ENCODE measurements at regions not wholly inside any gene's neighbourhood (a gene's known extent, or its start where the extent isn't known, plus 50 kb on each side); places are given as distances from the start of the nearest gene placed in this dataset.

GRCh38 chr22:47773635-47774034 is 1011.2 kb downstream of the TBC1D22A start:
- Mint-ChIP-seq H3K27ac (no peak overlapping the region), H3K27me3 (peaks cover 1% of the 10 kb centered on the region), H3K9me3 (peaks cover 5% of the 10 kb centered on the region), H3K4me3 (no peak overlapping the region), H3K4me1 (no peaks in the 10 kb centered on the region), H3K36me3 (no peaks in the 10 kb centered on the region)
- DNase-seq (ENCODE audit: low spot score in 2 of 2) = no peak
- no peak for ATAC-seq (ENCODE audit: low read depth)

DNA sequence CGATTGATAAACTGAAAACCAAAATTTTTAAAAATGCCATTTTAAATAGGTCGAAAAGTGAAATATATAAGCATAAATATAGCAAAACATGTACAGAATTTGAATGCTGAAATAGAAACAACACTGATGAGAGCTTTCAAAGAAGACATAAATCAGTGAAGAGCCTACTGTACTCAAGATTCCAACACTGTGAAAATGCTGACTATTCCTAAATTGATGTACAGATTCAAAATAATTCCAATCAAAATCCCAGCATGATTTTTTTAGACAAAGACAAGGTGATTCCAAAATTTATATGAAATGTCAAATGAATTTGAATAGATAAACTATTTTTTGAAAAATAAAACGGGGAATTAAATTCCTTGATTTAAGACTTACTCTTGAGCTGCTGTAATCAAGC is 1010.4 kb downstream of the TBC1D22A start:
- no peaks in the 10 kb centered on the region for H3K36me3 Mint-ChIP-seq
- ATAC-seq (ENCODE audit: low read depth) (no peak), DNase-seq (ENCODE audit: low spot score in 2 of 2) (no peak)
- peaks cover 5% of the 10 kb centered on the region for H3K9me3 Mint-ChIP-seq
- H3K4me1 Mint-ChIP-seq = no peaks in the 10 kb centered on the region
- H3K4me3 Mint-ChIP-seq = no peak overlapping the region
- peaks cover 1% of the 10 kb centered on the region for H3K27me3 Mint-ChIP-seq
- H3K27ac Mint-ChIP-seq = no peak overlapping the region

GRCh38 chr22:47769652-47770051 is 1007.2 kb downstream of the TBC1D22A start:
- H3K27me3 Mint-ChIP-seq = peaks cover 13% of the 10 kb centered on the region
- DNase-seq (ENCODE audit: low spot score in 2 of 2) (no peak), ATAC-seq (ENCODE audit: low read depth) (no peak)
- H3K4me3 Mint-ChIP-seq = no peak overlapping the region
- peaks cover 5% of the 10 kb centered on the region for H3K9me3 Mint-ChIP-seq
- no peaks in the 10 kb centered on the region for H3K4me1 Mint-ChIP-seq
- H3K27ac Mint-ChIP-seq = no peak overlapping the region
- H3K36me3 Mint-ChIP-seq = no peaks in the 10 kb centered on the region

- H3K27me3 Mint-ChIP-seq = peaks cover 17% of the 10 kb centered on the region
- H3K4me1 Mint-ChIP-seq = no peaks in the 10 kb centered on the region
- H3K36me3 Mint-ChIP-seq = no peaks in the 10 kb centered on the region
- DNase-seq (ENCODE audit: low spot score in 2 of 2) (no peak), ATAC-seq (ENCODE audit: low read depth) (no peak)
- no peak overlapping the region for H3K27ac Mint-ChIP-seq
- H3K9me3 Mint-ChIP-seq = peaks cover 3% of the 10 kb centered on the region
- H3K4me3 Mint-ChIP-seq = no peak overlapping the region
Observed at GRCh38 chr22:47768027-47768426, 1005.6 kb downstream of the TBC1D22A start.

DNA sequence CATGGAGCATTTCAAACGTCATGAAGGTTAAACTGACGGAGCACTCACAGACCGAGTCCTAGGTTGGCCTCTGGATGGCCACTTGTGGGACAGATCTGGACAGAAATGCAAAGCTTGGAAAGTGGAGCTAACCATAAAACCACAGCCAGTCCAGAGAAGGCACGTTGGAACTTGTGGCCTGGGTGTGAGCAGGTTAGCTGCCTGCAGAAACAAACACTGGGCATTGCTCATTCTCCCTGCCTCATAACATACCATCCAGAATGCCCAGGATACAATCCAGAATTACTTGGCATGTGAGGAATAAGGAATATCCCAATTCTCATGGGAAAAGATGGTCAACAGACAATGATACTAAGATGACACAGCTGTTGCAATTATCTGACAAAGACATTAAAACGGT is 1005.0 kb downstream of the TBC1D22A start:
- DNase-seq (ENCODE audit: low spot score in 2 of 2) = no peak
- Mint-ChIP-seq H3K9me3 (peaks cover 5% of the 10 kb centered on the region), H3K27ac (no peak overlapping the region), H3K27me3 (peaks cover 19% of the 10 kb centered on the region), H3K4me1 (no peaks in the 10 kb centered on the region), H3K4me3 (no peak overlapping the region), H3K36me3 (no peaks in the 10 kb centered on the region)
- no peak for ATAC-seq (ENCODE audit: low read depth)

- peaks cover 20% of the 10 kb centered on the region for H3K27me3 Mint-ChIP-seq
- no peak for DNase-seq (ENCODE audit: low spot score in 2 of 2)
- H3K27ac Mint-ChIP-seq = no peak overlapping the region
- ATAC-seq (ENCODE audit: low read depth) = no peak
- H3K4me3 Mint-ChIP-seq = no peak overlapping the region
- H3K4me1 Mint-ChIP-seq = no peaks in the 10 kb centered on the region
- H3K9me3 Mint-ChIP-seq = peaks cover 6% of the 10 kb centered on the region
- H3K36me3 Mint-ChIP-seq = no peaks in the 10 kb centered on the region
Observed at GRCh38 chr22:47765757-47766156, 1003.3 kb downstream of the TBC1D22A start.

DNA sequence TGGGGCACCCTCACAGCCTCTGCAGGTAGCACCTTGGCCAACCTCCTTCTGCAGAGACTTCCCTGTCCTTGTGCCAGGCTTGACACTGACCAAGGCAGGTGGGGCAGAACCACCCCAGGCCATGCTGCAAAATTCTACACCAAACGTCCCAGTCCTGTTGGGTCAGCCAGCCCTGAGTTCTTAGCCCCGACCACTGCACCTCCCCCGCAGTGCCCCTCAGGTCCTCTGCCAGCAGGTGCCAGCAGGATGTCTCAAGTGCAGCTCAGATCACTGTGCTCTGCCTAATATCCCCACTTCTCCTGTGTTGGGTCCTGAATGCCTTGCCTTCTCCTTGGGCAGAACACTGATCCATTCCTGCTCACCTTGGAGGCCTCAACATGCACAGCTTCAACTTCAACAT is 999.7 kb downstream of the TBC1D22A start:
- H3K4me3 Mint-ChIP-seq = no peak overlapping the region
- ATAC-seq (ENCODE audit: low read depth) (no peak), DNase-seq (ENCODE audit: low spot score in 2 of 2) (no peak)
- H3K4me1 Mint-ChIP-seq = no peaks in the 10 kb centered on the region
- H3K36me3 Mint-ChIP-seq = no peaks in the 10 kb centered on the region
- H3K9me3 Mint-ChIP-seq = peaks cover 5% of the 10 kb centered on the region
- H3K27ac Mint-ChIP-seq = no peak overlapping the region
- peaks cover 22% of the 10 kb centered on the region for H3K27me3 Mint-ChIP-seq

- Mint-ChIP-seq H3K27ac (no peak overlapping the region), H3K4me1 (no peaks in the 10 kb centered on the region), H3K9me3 (peaks cover 5% of the 10 kb centered on the region), H3K27me3 (peaks cover 14% of the 10 kb centered on the region), H3K36me3 (no peaks in the 10 kb centered on the region), H3K4me3 (no peak overlapping the region)
- no peak for ATAC-seq (ENCODE audit: low read depth)
- DNase-seq (ENCODE audit: low spot score in 2 of 2) = no peak
Observed at GRCh38 chr22:47759909-47760308, 997.5 kb downstream of the TBC1D22A start.

DNA sequence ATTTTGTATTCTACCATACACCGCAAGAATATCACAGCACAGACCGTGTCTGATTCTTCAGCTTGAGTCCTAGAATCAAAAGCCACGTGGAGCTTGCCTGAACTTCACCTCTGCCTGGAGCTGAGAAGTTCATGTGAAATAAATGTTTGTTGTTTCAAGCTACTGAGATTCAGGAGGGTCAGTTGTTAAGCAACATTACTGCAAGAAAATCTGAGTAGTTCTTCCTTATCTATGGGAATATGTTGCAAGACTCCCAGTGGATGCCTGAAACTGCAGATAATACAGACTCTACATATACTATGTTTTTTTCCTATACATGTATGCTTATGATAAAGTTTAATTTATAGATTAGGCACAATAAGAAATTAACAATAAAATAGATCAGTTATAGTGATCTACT is 995.3 kb downstream of the TBC1D22A start:
- ATAC-seq (ENCODE audit: low read depth) = no peak

GRCh38 chr22:47750086-47750485 is 987.6 kb downstream of the TBC1D22A start:
- Mint-ChIP-seq H3K27me3 (peaks cover 14% of the 10 kb centered on the region), H3K4me1 (no peaks in the 10 kb centered on the region), H3K36me3 (no peaks in the 10 kb centered on the region), H3K4me3 (no peak overlapping the region), H3K27ac (no peak overlapping the region), H3K9me3 (peaks cover 1% of the 10 kb centered on the region)
- ATAC-seq (ENCODE audit: low read depth) = no peak
- DNase-seq (ENCODE audit: low spot score in 2 of 2) = no peak

More for the DNA sequence above, 995.3 kb downstream of the TBC1D22A start:
- Mint-ChIP-seq H3K27ac (no peak overlapping the region), H3K27me3 (peaks cover 10% of the 10 kb centered on the region), H3K36me3 (no peaks in the 10 kb centered on the region), H3K4me3 (no peak overlapping the region), H3K4me1 (no peaks in the 10 kb centered on the region), H3K9me3 (peaks cover 4% of the 10 kb centered on the region)
- DNase-seq (ENCODE audit: low spot score in 2 of 2) = no peak

DNA sequence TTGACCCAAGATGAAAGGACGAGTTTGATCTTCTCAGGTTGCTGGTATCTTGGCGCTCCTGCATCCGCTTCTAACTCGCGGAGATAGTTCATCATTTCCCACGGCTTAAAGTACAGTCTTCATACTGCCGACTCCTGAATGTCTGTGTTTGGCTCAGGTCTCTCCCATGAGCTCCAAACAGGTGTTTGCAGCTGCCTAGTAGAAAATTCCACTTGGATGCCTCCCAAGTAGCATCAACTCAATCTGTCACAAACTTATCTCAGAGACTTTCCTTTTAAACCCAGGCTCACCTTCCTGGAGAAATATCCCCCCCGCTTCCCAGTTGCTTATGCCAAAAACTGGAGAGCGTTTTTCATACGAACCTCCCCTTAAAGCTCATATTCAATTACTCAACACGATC is 986.5 kb downstream of the TBC1D22A start:
- Mint-ChIP-seq H3K9me3 (peaks cover under 1% of the 10 kb centered on the region), H3K36me3 (no peaks in the 10 kb centered on the region), H3K27ac (no peak overlapping the region), H3K27me3 (peaks cover 13% of the 10 kb centered on the region), H3K4me1 (no peaks in the 10 kb centered on the region), H3K4me3 (no peak overlapping the region)
- ATAC-seq (ENCODE audit: low read depth) (no peak), DNase-seq (ENCODE audit: low spot score in 2 of 2) (no peak)

DNA sequence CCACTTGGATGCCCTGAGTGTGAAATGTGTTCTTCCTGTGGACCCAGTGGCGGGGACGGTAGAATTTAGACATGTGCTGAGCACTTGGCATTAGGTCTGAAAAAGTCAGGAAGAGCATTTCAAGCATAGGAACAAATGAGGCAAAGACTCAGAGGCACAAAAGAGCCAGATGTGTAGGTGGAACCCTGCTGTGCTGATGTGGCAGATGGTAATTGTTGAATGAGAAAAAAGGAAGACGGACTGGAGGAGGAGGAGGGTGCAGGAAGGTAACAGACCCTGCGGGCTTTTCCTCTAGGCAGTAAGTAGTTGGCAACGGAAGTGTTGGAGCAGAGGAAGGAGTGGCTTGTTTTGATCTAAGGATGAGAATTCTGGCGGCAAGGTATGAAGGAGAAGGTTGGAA is 985.8 kb downstream of the TBC1D22A start:
- Mint-ChIP-seq H3K4me3 (no peak overlapping the region), H3K27me3 (peaks cover 12% of the 10 kb centered on the region), H3K4me1 (no peaks in the 10 kb centered on the region), H3K27ac (no peak overlapping the region), H3K36me3 (no peaks in the 10 kb centered on the region), H3K9me3 (no peaks in the 10 kb centered on the region)
- DNase-seq (ENCODE audit: low spot score in 2 of 2) (no peak), ATAC-seq (ENCODE audit: low read depth) (no peak)

DNA sequence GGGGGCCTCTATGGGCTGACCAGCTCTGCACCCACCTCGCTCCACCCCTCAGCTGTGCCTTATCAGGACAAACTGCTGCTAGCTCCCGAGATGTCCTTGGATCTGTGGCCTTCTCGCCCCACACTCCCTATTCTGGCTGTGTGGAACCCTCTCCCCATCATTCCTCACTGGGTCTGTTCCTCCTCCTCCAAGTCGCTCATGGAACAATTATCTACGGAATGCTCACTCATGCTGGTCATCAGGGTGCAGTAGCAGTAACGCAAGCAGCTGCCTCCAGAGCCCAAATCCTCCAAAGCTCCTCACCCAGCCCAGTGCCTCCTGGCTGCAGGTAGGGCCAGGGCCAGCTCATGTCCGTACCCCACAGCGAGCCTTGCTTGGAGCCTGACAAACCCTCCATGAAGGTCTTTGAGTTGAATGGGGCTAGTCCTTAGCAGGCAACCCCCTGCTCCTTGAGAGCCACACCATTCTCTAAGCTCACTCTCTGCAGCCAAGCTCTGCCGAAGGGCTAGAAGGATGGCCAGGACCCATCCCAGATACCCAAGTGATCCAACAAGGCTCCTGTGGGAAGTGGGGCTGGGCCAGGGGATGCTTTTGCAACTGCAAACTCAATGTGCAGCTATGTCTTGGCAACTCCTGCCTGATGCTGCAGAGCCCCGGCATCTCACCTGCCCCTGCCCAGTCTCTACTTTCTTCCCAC is 977.8 kb downstream of the TBC1D22A start:
- no peak overlapping the region for H3K27ac Mint-ChIP-seq

GRCh38 chr22:47739291-47740015 is 977.0 kb downstream of the TBC1D22A start:
- ATAC-seq (ENCODE audit: low read depth) = no peak
- H3K9me3 Mint-ChIP-seq = no peaks in the 10 kb centered on the region
- H3K27me3 Mint-ChIP-seq = peaks cover 3% of the 10 kb centered on the region
- no peak overlapping the region for H3K4me3 Mint-ChIP-seq
- H3K36me3 Mint-ChIP-seq = no peaks in the 10 kb centered on the region
- no peaks in the 10 kb centered on the region for H3K4me1 Mint-ChIP-seq
- no peak for DNase-seq (ENCODE audit: low spot score in 2 of 2)
- no peak overlapping the region for H3K27ac Mint-ChIP-seq

More for the DNA sequence above, 977.8 kb downstream of the TBC1D22A start:
- Mint-ChIP-seq H3K4me3 (no peak overlapping the region), H3K27me3 (peaks cover 3% of the 10 kb centered on the region), H3K9me3 (no peaks in the 10 kb centered on the region), H3K36me3 (no peaks in the 10 kb centered on the region), H3K4me1 (no peaks in the 10 kb centered on the region)
- ATAC-seq (ENCODE audit: low read depth) (no peak), DNase-seq (ENCODE audit: low spot score in 2 of 2) (no peak)
